ENCODE measurements at regions not wholly inside any gene's neighbourhood (a gene's known extent, or its start where the extent isn't known, plus 50 kb on each side); places are given as distances from the start of the nearest gene placed in this dataset.

GRCh38 chr13:74084375-74084935 lies 49.7 kb downstream of the KLF12 start:
- FAIRE-seq (no peak), DNase-seq (ENCODE audit: insufficient read length, low spot score) (no peak)
- no peak for TF ChIP-seq CTCF (IDR thresholded peaks at IDR 0.05; ENCODE audit: insufficient read depth, missing control alignments)

GRCh38 chr13:74082741-74083160 lies 51.5 kb downstream of the KLF12 start:
- no peak for TF ChIP-seq CTCF (IDR thresholded peaks at IDR 0.05; ENCODE audit: insufficient read depth, missing control alignments)
- DNase-seq (ENCODE audit: insufficient read length, low spot score) (no peak), FAIRE-seq (no peak)

- TF ChIP-seq CTCF (IDR thresholded peaks at IDR 0.05; ENCODE audit: insufficient read depth, missing control alignments): no peak
- no peak for FAIRE-seq
- DNase-seq (ENCODE audit: insufficient read length, low spot score): no peak
These were observed 53.4 kb downstream of the KLF12 start for GRCh38 chr13:74080762-74081161.

GRCh38 chr13:74077792-74078191 lies 56.4 kb downstream of the KLF12 start:
- DNase-seq (ENCODE audit: insufficient read length, low spot score) (no peak), FAIRE-seq (no peak)
- TF ChIP-seq CTCF (IDR thresholded peaks at IDR 0.05; ENCODE audit: insufficient read depth, missing control alignments): no peak

- FAIRE-seq (no peak), DNase-seq (ENCODE audit: insufficient read length, low spot score) (no peak)
- no peak for TF ChIP-seq CTCF (IDR thresholded peaks at IDR 0.05; ENCODE audit: insufficient read depth, missing control alignments)
These were observed 56.8 kb downstream of the KLF12 start for GRCh38 chr13:74077375-74077774.

- TF ChIP-seq CTCF (IDR thresholded peaks at IDR 0.05; ENCODE audit: insufficient read depth, missing control alignments): no peak
- DNase-seq (ENCODE audit: insufficient read length, low spot score) (no peak), FAIRE-seq (no peak)
These were observed 59.5 kb downstream of the KLF12 start for GRCh38 chr13:74074723-74075122.

- DNase-seq (ENCODE audit: insufficient read length, low spot score): no peak
- FAIRE-seq: no peak
- TF ChIP-seq CTCF (IDR thresholded peaks at IDR 0.05; ENCODE audit: insufficient read depth, missing control alignments): no peak
These were observed 60.9 kb downstream of the KLF12 start for GRCh38 chr13:74073274-74073673.

All from D721Med (cell line).